ENCODE measurements at regions not wholly inside any gene's neighbourhood (a gene's known extent, or its start where the extent isn't known, plus 50 kb on each side); places are given as distances from the start of the nearest gene placed in this dataset.
"Not testable (repeated sequence)": the region's sequence is repeated elsewhere in the genome, so short reads cannot be mapped to it uniquely, and the experiment has no call there.

GRCh38 chr1:170789063-170789462 lies 125.1 kb downstream of the PRRX1 start:
- DNase-seq: no peak

GRCh38 chr1:170790175-170790574 lies 126.2 kb downstream of the PRRX1 start:
- no peak for DNase-seq

GRCh38 chr1:170790651-170791071 lies 126.7 kb downstream of the PRRX1 start:
- DNase-seq: no peak

GRCh38 chr1:170791941-170792340 lies 128.0 kb downstream of the PRRX1 start:
- no peak for DNase-seq

- DNase-seq: no peak
Observed at GRCh38 chr1:170800265-170800664, 135.1 kb upstream of the MROH9 start.

- no peak for DNase-seq
Observed at GRCh38 chr1:170800812-170801211, 134.5 kb upstream of the MROH9 start.

- DNase-seq: no peak
Observed at GRCh38 chr1:170803711-170804110, 131.6 kb upstream of the MROH9 start.

- DNase-seq: no peak
Observed at GRCh38 chr1:170804419-170804818, 130.9 kb upstream of the MROH9 start.

GRCh38 chr1:170804879-170805278 lies 130.5 kb upstream of the MROH9 start:
- DNase-seq: no peak

GRCh38 chr1:170806961-170807360 lies 128.4 kb upstream of the MROH9 start:
- no peak for DNase-seq

GRCh38 chr1:170807432-170807831 lies 127.9 kb upstream of the MROH9 start:
- no peak for DNase-seq

- peak; percentile 9 for DNase-seq
Observed at GRCh38 chr1:170808216-170808885, 127.0 kb upstream of the MROH9 start.

GRCh38 chr1:170811013-170811412 lies 124.3 kb upstream of the MROH9 start:
- not testable (repeated sequence) for DNase-seq

- DNase-seq: no peak
Observed at GRCh38 chr1:170819781-170820180, 115.6 kb upstream of the MROH9 start.

- DNase-seq: no peak
Observed at GRCh38 chr1:170823120-170823519, 112.2 kb upstream of the MROH9 start.

- DNase-seq: no peak
Observed at GRCh38 chr1:170831276-170831675, 104.1 kb upstream of the MROH9 start.

GRCh38 chr1:170836141-170836540 lies 99.2 kb upstream of the MROH9 start:
- DNase-seq: no peak

- no peak for DNase-seq
Observed at GRCh38 chr1:170840371-170840770, 95.0 kb upstream of the MROH9 start.

GRCh38 chr1:170853302-170853701 lies 82.0 kb upstream of the MROH9 start:
- no peak for DNase-seq

- DNase-seq: no peak
Observed at GRCh38 chr1:170853867-170854266, 81.5 kb upstream of the MROH9 start.

GRCh38 chr1:170854677-170855076 lies 80.7 kb upstream of the MROH9 start:
- DNase-seq: no peak

- no peak for DNase-seq
Observed at GRCh38 chr1:170856455-170856854, 78.9 kb upstream of the MROH9 start.

- no peak for DNase-seq
Observed at GRCh38 chr1:170857955-170858354, 77.4 kb upstream of the MROH9 start.

GRCh38 chr1:170863621-170864020 lies 71.7 kb upstream of the MROH9 start:
- no peak for DNase-seq

GRCh38 chr1:170864238-170864637 lies 71.1 kb upstream of the MROH9 start:
- DNase-seq: no peak
